ENCODE measurements at regions not wholly inside any gene's neighbourhood (a gene's known extent, or its start where the extent isn't known, plus 50 kb on each side); places are given as distances from the start of the nearest gene placed in this dataset.
A peak's percentile ranks its signal among the peaks of the same experiment; 100 is the strongest.

DNA sequence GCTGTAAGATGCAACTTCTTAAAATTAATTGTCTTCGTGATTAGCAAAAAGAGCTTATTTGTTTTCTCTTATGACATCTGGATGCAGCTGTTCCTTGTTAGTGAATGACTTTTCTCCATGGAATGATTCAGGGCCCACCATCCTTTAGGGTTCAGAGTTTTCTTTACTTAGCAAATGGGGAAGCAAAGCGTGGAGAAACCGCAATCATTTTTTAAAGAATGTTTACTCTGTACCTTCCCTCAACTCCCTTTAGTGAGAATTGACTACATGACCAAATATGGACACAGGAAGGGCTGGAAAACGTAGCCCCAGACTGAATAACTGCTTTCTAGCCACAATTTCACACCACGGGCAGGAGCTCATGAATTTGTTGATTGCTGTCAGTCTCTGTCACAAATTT is 130.1 kb downstream of the EDEM1 start (continued):
- TF ChIP-seq, protein P1, sequence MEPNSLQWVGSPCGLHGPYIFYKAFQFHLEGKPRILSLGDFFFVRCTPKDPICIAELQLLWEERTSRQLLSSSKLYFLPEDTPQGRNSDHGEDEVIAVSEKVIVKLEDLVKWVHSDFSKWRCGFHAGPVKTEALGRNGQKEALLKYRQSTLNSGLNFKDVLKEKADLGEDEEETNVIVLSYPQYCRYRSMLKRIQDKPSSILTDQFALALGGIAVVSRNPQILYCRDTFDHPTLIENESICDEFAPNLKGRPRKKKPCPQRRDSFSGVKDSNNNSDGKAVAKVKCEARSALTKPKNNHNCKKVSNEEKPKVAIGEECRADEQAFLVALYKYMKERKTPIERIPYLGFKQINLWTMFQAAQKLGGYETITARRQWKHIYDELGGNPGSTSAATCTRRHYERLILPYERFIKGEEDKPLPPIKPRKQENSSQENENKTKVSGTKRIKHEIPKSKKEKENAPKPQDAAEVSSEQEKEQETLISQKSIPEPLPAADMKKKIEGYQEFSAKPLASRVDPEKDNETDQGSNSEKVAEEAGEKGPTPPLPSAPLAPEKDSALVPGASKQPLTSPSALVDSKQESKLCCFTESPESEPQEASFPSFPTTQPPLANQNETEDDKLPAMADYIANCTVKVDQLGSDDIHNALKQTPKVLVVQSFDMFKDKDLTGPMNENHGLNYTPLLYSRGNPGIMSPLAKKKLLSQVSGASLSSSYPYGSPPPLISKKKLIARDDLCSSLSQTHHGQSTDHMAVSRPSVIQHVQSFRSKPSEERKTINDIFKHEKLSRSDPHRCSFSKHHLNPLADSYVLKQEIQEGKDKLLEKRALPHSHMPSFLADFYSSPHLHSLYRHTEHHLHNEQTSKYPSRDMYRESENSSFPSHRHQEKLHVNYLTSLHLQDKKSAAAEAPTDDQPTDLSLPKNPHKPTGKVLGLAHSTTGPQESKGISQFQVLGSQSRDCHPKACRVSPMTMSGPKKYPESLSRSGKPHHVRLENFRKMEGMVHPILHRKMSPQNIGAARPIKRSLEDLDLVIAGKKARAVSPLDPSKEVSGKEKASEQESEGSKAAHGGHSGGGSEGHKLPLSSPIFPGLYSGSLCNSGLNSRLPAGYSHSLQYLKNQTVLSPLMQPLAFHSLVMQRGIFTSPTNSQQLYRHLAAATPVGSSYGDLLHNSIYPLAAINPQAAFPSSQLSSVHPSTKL (CRISPR knock-in tag; IDR thresholded peaks at IDR 0.05), result peak; percentile 49; the same call in 1 of the 2 replicates
- no peak for TF ChIP-seq ZNF234 (CRISPR knock-in tag; conservative IDR thresholded peaks at IDR 0.05)
- TF ChIP-seq ZNF282 (IDR thresholded peaks at IDR 0.05; ENCODE audit: partially characterized antibody), result no peak
- peak; percentile 27; the same call in 1 of the 2 replicates for TF ChIP-seq GATAD2A (CRISPR knock-in tag; IDR thresholded peaks at IDR 0.05)
- TF ChIP-seq, protein P2, sequence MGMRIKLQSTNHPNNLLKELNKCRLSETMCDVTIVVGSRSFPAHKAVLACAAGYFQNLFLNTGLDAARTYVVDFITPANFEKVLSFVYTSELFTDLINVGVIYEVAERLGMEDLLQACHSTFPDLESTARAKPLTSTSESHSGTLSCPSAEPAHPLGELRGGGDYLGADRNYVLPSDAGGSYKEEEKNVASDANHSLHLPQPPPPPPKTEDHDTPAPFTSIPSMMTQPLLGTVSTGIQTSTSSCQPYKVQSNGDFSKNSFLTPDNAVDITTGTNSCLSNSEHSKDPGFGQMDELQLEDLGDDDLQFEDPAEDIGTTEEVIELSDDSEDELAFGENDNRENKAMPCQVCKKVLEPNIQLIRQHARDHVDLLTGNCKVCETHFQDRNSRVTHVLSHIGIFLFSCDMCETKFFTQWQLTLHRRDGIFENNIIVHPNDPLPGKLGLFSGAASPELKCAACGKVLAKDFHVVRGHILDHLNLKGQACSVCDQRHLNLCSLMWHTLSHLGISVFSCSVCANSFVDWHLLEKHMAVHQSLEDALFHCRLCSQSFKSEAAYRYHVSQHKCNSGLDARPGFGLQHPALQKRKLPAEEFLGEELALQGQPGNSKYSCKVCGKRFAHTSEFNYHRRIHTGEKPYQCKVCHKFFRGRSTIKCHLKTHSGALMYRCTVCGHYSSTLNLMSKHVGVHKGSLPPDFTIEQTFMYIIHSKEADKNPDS (CRISPR knock-in tag; IDR thresholded peaks at IDR 0.05), result no peak
- no peak for TF ChIP-seq ZNF430 (CRISPR knock-in tag; IDR thresholded peaks at IDR 0.05)
- no peak for TF ChIP-seq HDAC1 (CRISPR knock-in tag; IDR thresholded peaks at IDR 0.05)
- TF ChIP-seq, protein P3, sequence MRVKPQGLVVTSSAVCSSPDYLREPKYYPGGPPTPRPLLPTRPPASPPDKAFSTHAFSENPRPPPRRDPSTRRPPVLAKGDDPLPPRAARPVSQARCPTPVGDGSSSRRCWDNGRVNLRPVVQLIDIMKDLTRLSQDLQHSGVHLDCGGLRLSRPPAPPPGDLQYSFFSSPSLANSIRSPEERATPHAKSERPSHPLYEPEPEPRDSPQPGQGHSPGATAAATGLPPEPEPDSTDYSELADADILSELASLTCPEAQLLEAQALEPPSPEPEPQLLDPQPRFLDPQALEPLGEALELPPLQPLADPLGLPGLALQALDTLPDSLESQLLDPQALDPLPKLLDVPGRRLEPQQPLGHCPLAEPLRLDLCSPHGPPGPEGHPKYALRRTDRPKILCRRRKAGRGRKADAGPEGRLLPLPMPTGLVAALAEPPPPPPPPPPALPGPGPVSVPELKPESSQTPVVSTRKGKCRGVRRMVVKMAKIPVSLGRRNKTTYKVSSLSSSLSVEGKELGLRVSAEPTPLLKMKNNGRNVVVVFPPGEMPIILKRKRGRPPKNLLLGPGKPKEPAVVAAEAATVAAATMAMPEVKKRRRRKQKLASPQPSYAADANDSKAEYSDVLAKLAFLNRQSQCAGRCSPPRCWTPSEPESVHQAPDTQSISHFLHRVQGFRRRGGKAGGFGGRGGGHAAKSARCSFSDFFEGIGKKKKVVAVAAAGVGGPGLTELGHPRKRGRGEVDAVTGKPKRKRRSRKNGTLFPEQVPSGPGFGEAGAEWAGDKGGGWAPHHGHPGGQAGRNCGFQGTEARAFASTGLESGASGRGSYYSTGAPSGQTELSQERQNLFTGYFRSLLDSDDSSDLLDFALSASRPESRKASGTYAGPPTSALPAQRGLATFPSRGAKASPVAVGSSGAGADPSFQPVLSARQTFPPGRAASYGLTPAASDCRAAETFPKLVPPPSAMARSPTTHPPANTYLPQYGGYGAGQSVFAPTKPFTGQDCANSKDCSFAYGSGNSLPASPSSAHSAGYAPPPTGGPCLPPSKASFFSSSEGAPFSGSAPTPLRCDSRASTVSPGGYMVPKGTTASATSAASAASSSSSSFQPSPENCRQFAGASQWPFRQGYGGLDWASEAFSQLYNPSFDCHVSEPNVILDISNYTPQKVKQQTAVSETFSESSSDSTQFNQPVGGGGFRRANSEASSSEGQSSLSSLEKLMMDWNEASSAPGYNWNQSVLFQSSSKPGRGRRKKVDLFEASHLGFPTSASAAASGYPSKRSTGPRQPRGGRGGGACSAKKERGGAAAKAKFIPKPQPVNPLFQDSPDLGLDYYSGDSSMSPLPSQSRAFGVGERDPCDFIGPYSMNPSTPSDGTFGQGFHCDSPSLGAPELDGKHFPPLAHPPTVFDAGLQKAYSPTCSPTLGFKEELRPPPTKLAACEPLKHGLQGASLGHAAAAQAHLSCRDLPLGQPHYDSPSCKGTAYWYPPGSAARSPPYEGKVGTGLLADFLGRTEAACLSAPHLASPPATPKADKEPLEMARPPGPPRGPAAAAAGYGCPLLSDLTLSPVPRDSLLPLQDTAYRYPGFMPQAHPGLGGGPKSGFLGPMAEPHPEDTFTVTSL (CRISPR knock-in tag; IDR thresholded peaks at IDR 0.05; ENCODE audit: borderline replicate concordance), result 0 out of 2 replicates have a peak, but pooled peaks have one; percentile 23
- no peak for TF ChIP-seq FOXP1 (IDR thresholded peaks at IDR 0.05)
- 0 out of 2 replicates have a peak, but pooled peaks have one; percentile 19 for TF ChIP-seq FOXP1 (CRISPR knock-in tag; IDR thresholded peaks at IDR 0.05)
- TF ChIP-seq, protein P4, sequence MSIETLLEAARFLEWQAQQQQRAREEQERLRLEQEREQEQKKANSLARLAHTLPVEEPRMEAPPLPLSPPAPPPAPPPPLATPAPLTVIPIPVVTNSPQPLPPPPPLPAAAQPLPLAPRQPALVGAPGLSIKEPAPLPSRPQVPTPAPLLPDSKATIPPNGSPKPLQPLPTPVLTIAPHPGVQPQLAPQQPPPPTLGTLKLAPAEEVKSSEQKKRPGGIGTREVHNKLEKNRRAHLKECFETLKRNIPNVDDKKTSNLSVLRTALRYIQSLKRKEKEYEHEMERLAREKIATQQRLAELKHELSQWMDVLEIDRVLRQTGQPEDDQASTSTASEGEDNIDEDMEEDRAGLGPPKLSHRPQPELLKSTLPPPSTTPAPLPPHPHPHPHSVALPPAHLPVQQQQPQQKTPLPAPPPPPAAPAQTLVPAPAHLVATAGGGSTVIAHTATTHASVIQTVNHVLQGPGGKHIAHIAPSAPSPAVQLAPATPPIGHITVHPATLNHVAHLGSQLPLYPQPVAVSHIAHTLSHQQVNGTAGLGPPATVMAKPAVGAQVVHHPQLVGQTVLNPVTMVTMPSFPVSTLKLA (IDR thresholded peaks at IDR 0.05), result no peak
- TF ChIP-seq NFKB2 (CRISPR knock-in tag; IDR thresholded peaks at IDR 0.05; ENCODE audit: borderline replicate concordance), result no peak
- peak; percentile 94 for TF ChIP-seq SRF (IDR thresholded peaks at IDR 0.05; ENCODE audit: low read depth, low read length)
- no peak for TF ChIP-seq MIER3 (CRISPR knock-in tag; IDR thresholded peaks at IDR 0.05; ENCODE audit: borderline replicate concordance)
- no peak for TF ChIP-seq ZBTB21 (CRISPR knock-in tag; IDR thresholded peaks at IDR 0.05)
- TF ChIP-seq, protein P5, sequence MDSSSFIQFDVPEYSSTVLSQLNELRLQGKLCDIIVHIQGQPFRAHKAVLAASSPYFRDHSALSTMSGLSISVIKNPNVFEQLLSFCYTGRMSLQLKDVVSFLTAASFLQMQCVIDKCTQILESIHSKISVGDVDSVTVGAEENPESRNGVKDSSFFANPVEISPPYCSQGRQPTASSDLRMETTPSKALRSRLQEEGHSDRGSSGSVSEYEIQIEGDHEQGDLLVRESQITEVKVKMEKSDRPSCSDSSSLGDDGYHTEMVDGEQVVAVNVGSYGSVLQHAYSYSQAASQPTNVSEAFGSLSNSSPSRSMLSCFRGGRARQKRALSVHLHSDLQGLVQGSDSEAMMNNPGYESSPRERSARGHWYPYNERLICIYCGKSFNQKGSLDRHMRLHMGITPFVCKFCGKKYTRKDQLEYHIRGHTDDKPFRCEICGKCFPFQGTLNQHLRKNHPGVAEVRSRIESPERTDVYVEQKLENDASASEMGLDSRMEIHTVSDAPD (CRISPR knock-in tag; IDR thresholded peaks at IDR 0.05), result no peak
- no peak for TF ChIP-seq YEATS4 (CRISPR knock-in tag; IDR thresholded peaks at IDR 0.05; ENCODE audit: borderline replicate concordance)
